GM23338 (cell line): ENCODE measurements at regions not wholly inside any gene's neighbourhood (a gene's known extent, or its start where the extent isn't known, plus 50 kb on each side); places are given as distances from the start of the nearest gene placed in this dataset.

Experiments
- ATAC-seq: fragments of 200-7000 bp; cut with Tn5 transposase; 3 replicates; pipeline ENCODE4 v1.9.1; 2020
- DNase-seq: peaks from one replicate; pipeline ENCODE4 v3.0.0-alpha.2; 2015; ENCODE audit warnings: low spot score
- H2AFZ ChIP-seq: fragments of 200-600 bp; sonication (generic); 2 replicates; pipeline ENCODE4 v1.8.0; 2016; ENCODE audit warnings: antibody characterized with exemption, mild to moderate bottlenecking, moderate library complexity
- H3F3A ChIP-seq: fragments of 200-600 bp; sonication (generic); replicated peaks from 2 replicates; pipeline ENCODE4 v1.8.0; 2017; ENCODE audit warnings: antibody characterized with exemption, mixed run types, low read depth
- H3K27ac ChIP-seq: fragments of 200-600 bp; sonication (generic); 2 replicates; pipeline ENCODE4 v1.6.1; 2016; ENCODE audit warnings: low read depth
- H3K27me3 ChIP-seq: fragments of 200-600 bp; sonication (generic); 2 replicates; pipeline ENCODE4 v1.8.0; 2016; ENCODE audit warnings: mild to moderate bottlenecking, mixed run types, moderate library complexity; ENCODE audit not compliant: insufficient read depth
- H3K36me3 ChIP-seq: fragments of 200-600 bp; sonication (generic); 2 replicates; pipeline ENCODE4 v1.8.0; 2016; ENCODE audit warnings: mild to moderate bottlenecking; ENCODE audit not compliant: insufficient read depth
- H3K4me1 ChIP-seq: fragments of 200-600 bp; sonication (generic); 2 replicates; pipeline ENCODE4 v1.8.0; 2016; ENCODE audit warnings: mild to moderate bottlenecking, moderate library complexity; ENCODE audit not compliant: insufficient read depth
- H3K4me2 ChIP-seq: fragments of 200-600 bp; sonication (generic); 2 replicates; pipeline ENCODE4 v1.7.1; 2017; ENCODE audit warnings: mixed run types
- H3K4me3 ChIP-seq: fragments of 200-600 bp; sonication (generic); 2 replicates; pipeline ENCODE4 v1.6.1; 2016; ENCODE audit warnings: mixed run types
- H3K79me2 ChIP-seq: fragments of 200-600 bp; sonication (generic); replicated peaks from 2 replicates; pipeline ENCODE4 v1.8.0; 2017; ENCODE audit warnings: mild to moderate bottlenecking; ENCODE audit not compliant: insufficient read depth
- H3K9me2 ChIP-seq: fragments of 200-600 bp; sonication (generic); 2 replicates; pipeline ENCODE4 v1.8.0; 2017; ENCODE audit not compliant: insufficient read depth
- H4K20me1 ChIP-seq: fragments of 200-600 bp; sonication (generic); replicated peaks from 2 replicates; pipeline ENCODE4 v1.8.0; 2017; ENCODE audit warnings: mild to moderate bottlenecking; ENCODE audit not compliant: insufficient read depth
- H3K27ac Mint-ChIP-seq: 2 replicates; pipeline ENCODE4 v1.8.0; 2020; ENCODE audit warnings: inconsistent platforms, mild to moderate bottlenecking, moderate library complexity, mixed read lengths
- H3K27me3 Mint-ChIP-seq: 3 replicates; pipeline ENCODE4 v1.8.0; 2022; ENCODE audit warnings: low read depth, mild to moderate bottlenecking, moderate library complexity, mixed read lengths, inconsistent platforms; ENCODE audit not compliant: insufficient read depth, poor library complexity
- H3K36me3 Mint-ChIP-seq: 3 replicates; pipeline ENCODE4 v1.8.0; 2021; ENCODE audit warnings: low read depth, mild to moderate bottlenecking, inconsistent platforms, moderate library complexity, mixed read lengths
- H3K4me1 Mint-ChIP-seq: 3 replicates; pipeline ENCODE4 v1.8.0; 2020; ENCODE audit warnings: mild to moderate bottlenecking, inconsistent platforms, mixed read lengths
- H3K4me3 Mint-ChIP-seq: 3 replicates; pipeline ENCODE4 v1.8.0; 2021; ENCODE audit warnings: moderate library complexity, mild to moderate bottlenecking, inconsistent platforms, mixed read lengths
- H3K9me3 Mint-ChIP-seq: 3 replicates; pipeline ENCODE4 v1.8.0; 2020; ENCODE audit warnings: moderate library complexity, mild to moderate bottlenecking, inconsistent platforms, mixed read lengths
- CREB1 ChIP-seq: fragments of 250-450 bp; sonication (Bioruptor Pico); IDR thresholded peaks from 2 replicates; pipeline ENCODE4 v1.5.0; 2020; ENCODE audit warnings: low read depth, mild to moderate bottlenecking, moderate library complexity
- EZH2phosphoT487 ChIP-seq: fragments of 200-600 bp; sonication (generic); IDR thresholded peaks from one replicate; pipeline ENCODE4 v1.8.1; 2018; ENCODE audit warnings: antibody characterized with exemption; ENCODE audit not compliant: unreplicated experiment
- JUNB ChIP-seq: IDR thresholded peaks from one replicate; pipeline ENCODE4 v1.6.1; 2016; ENCODE audit warnings: antibody characterized with exemption; ENCODE audit not compliant: unreplicated experiment
- NANOG ChIP-seq: IDR thresholded peaks from 2 replicates; pipeline ENCODE4 v1.6.1; 2016; ENCODE audit warnings: antibody characterized with exemption, borderline replicate concordance
- POLR2AphosphoS5 ChIP-seq: IDR thresholded peaks from 2 replicates; pipeline ENCODE4 v1.6.1; 2016; ENCODE audit warnings: antibody characterized with exemption, low read depth
- STAT1 ChIP-seq: IDR thresholded peaks from one replicate; pipeline ENCODE4 v1.6.1; 2016; ENCODE audit warnings: antibody characterized with exemption; ENCODE audit not compliant: unreplicated experiment
- ZNF114 ChIP-seq: fragments of 250-450 bp; sonication (Bioruptor Pico); IDR thresholded peaks from 2 replicates; pipeline ENCODE4 v1.5.0; 2020; ENCODE audit warnings: mild to moderate bottlenecking, moderate library complexity
- ZNF331 ChIP-seq: fragments of 250-450 bp; sonication (Bioruptor Pico); IDR thresholded peaks from 2 replicates; pipeline ENCODE4 v1.5.0; 2020; ENCODE audit warnings: low read depth, mild to moderate bottlenecking, moderate library complexity
- ZNF462 ChIP-seq: fragments of 250-450 bp; sonication (Bioruptor Pico); IDR thresholded peaks from 2 replicates; pipeline ENCODE4 v1.5.0; 2020; ENCODE audit warnings: mild to moderate bottlenecking, moderate library complexity

- no peak for TF ChIP-seq ZNF462 (CRISPR knock-in tag)
These were observed 113.9 kb downstream of the EDN1 start (continued) for GRCh38 chr6:12403947-12404647.

GRCh38 chr6:12404651-12405050 is 114.5 kb downstream of the EDN1 start:
- H3K4me3 ChIP-seq = no peak overlapping the region
- H3K27ac ChIP-seq = no peak overlapping the region
- H3K9me3 Mint-ChIP-seq = no peaks in the 10 kb centered on the region
- no peak for TF ChIP-seq POLR2AphosphoS5
- no peak for TF ChIP-seq ZNF462 (CRISPR knock-in tag)
- TF ChIP-seq ZNF331 (CRISPR knock-in tag) = no peak
- no peak for TF ChIP-seq JUNB
- TF ChIP-seq CREB1 (CRISPR knock-in tag) = no peak
- TF ChIP-seq EZH2phosphoT487 = no peak
- TF ChIP-seq ZNF114 (CRISPR knock-in tag) = no peak
- no peak for TF ChIP-seq NANOG
- no peak for TF ChIP-seq STAT1

More at GRCh38 chr6:12404651-12405050, 114.5 kb downstream of the EDN1 start:
- H4K20me1 ChIP-seq = no peaks in the 10 kb centered on the region
- Mint-ChIP-seq H3K4me3 (no peak overlapping the region), H3K36me3 (no peaks in the 10 kb centered on the region), H3K27me3 (no peaks in the 10 kb centered on the region), H3K4me1 (peaks cover 5% of the 10 kb centered on the region; the same call in 2 of the 3 replicates), H3K27ac (no peak overlapping the region)
- no peaks in the 10 kb centered on the region for H3K4me1 ChIP-seq
- no peak overlapping the region for H3K4me2 ChIP-seq
- no peaks in the 10 kb centered on the region for H3K27me3 ChIP-seq
- H3K36me3 ChIP-seq = no peaks in the 10 kb centered on the region
- no peak overlapping the region for H2AFZ ChIP-seq
- H3F3A ChIP-seq = no peaks in the 10 kb centered on the region
- DNase-seq (no peak), ATAC-seq (no peak)
- no peaks in the 10 kb centered on the region for H3K79me2 ChIP-seq
- peaks cover 15% of the 10 kb centered on the region for H3K9me2 ChIP-seq
